ENCODE measurements at regions not wholly inside any gene's neighbourhood (a gene's known extent, or its start where the extent isn't known, plus 50 kb on each side); places are given as distances from the start of the nearest gene placed in this dataset.
A peak's percentile ranks its signal among the peaks of the same experiment; 100 is the strongest.

GRCh38 chr13:38204556-38204955, 145.1 kb upstream of the UFM1 start:
- no peak overlapping the region for H3K27ac ChIP-seq
- POLR2A ChIA-PET (ENCODE audit: low non-redundant PET): no interaction called here
- CTCF ChIA-PET: no interaction called here
- DNase-seq (ENCODE audit: low spot score): no peak
- TF ChIP-seq CTCF (conservative IDR thresholded peaks at IDR 0.05; ENCODE audit: low read depth): no peak

GRCh38 chr13:38202740-38203139, 146.9 kb upstream of the UFM1 start:
- ChIA-PET POLR2A (ENCODE audit: low non-redundant PET) (no interaction called here), CTCF (no interaction called here)
- no peak overlapping the region for H3K27ac ChIP-seq
- peak; percentile 17 for DNase-seq (ENCODE audit: low spot score)
- no peak for TF ChIP-seq CTCF (conservative IDR thresholded peaks at IDR 0.05; ENCODE audit: low read depth)

GRCh38 chr13:38191016-38191415, 158.6 kb upstream of the UFM1 start:
- CTCF ChIA-PET: no interaction called here
- H3K27ac ChIP-seq: no peak overlapping the region
- no peak for TF ChIP-seq CTCF (conservative IDR thresholded peaks at IDR 0.05; ENCODE audit: low read depth)

GRCh38 chr13:38180670-38181069, 169.0 kb upstream of the UFM1 start:
- ChIA-PET CTCF (no interaction called here), POLR2A (ENCODE audit: low non-redundant PET) (no interaction called here)
- no peak overlapping the region for H3K27ac ChIP-seq
- TF ChIP-seq CTCF (conservative IDR thresholded peaks at IDR 0.05; ENCODE audit: low read depth): no peak
- DNase-seq (ENCODE audit: low spot score): no peak

More at GRCh38 chr13:38191016-38191415, 158.6 kb upstream of the UFM1 start:
- POLR2A ChIA-PET (ENCODE audit: low non-redundant PET): no interaction called here
- no peak for DNase-seq (ENCODE audit: low spot score)

- TF ChIP-seq CTCF (conservative IDR thresholded peaks at IDR 0.05; ENCODE audit: low read depth): no peak
- ChIA-PET CTCF (no interaction called here), POLR2A (ENCODE audit: low non-redundant PET) (no interaction called here)
- DNase-seq (ENCODE audit: low spot score): peak; percentile 60
- H3K27ac ChIP-seq: no peak overlapping the region
Observed at GRCh38 chr13:38180126-38180525, 169.5 kb upstream of the UFM1 start.

- TF ChIP-seq CTCF (conservative IDR thresholded peaks at IDR 0.05; ENCODE audit: low read depth): no peak
Observed at GRCh38 chr13:38176664-38177063, 173.0 kb upstream of the UFM1 start.

GRCh38 chr13:38173403-38173802, 176.2 kb upstream of the UFM1 start:
- no peak for TF ChIP-seq CTCF (conservative IDR thresholded peaks at IDR 0.05; ENCODE audit: low read depth)
- ChIA-PET CTCF (no interaction called here), POLR2A (ENCODE audit: low non-redundant PET) (no interaction called here)
- no peak overlapping the region for H3K27ac ChIP-seq
- DNase-seq (ENCODE audit: low spot score): no peak

More at GRCh38 chr13:38176664-38177063, 173.0 kb upstream of the UFM1 start:
- H3K27ac ChIP-seq: no peak overlapping the region
- CTCF ChIA-PET: no interaction called here
- no peak for DNase-seq (ENCODE audit: low spot score)
- POLR2A ChIA-PET (ENCODE audit: low non-redundant PET): no interaction called here
